Suprapubic skin (tissue), 4 donors: ENCODE measurements at regions not wholly inside any gene's neighbourhood (a gene's known extent, or its start where the extent isn't known, plus 50 kb on each side); places are given as distances from the start of the nearest gene placed in this dataset.
A peak's percentile ranks its signal among the peaks of the same experiment; 100 is the strongest.

ENCODE experiments used
- DNase-seq, 2 donors: peaks; one replicate each; pipeline ENCODE4 v3.0.0-alpha.2; 2019; ENCODE audit warnings: low spot score in 2 of 2
- H3K27ac ChIP-seq: fragments of 200-600 bp; sonication (generic); one replicate; pipeline ENCODE4 v1.5.1; 2019
- H3K27me3 ChIP-seq: fragments of 200-600 bp; sonication (generic); one replicate; pipeline ENCODE4 v1.5.1; 2019
- H3K36me3 ChIP-seq: fragments of 200-600 bp; sonication (generic); one replicate; pipeline ENCODE4 v1.5.1; 2019
- H3K4me1 ChIP-seq: fragments of 200-600 bp; sonication (generic); one replicate; pipeline ENCODE4 v1.5.1; 2019
- H3K4me3 ChIP-seq: fragments of 200-600 bp; sonication (generic); one replicate; pipeline ENCODE4 v1.5.1; 2019; ENCODE audit warnings: mild to moderate bottlenecking
- H3K9me3 ChIP-seq: fragments of 200-600 bp; sonication (generic); one replicate; pipeline ENCODE4 v1.5.1; 2019
- CTCF ChIP-seq, 2 donors: fragments of 200-600 bp in 1 of 2; fragments of 450-650 bp in 1 of 2; sonication (generic) in 1 of 2; IDR thresholded peaks; one replicate each; pipeline ENCODE4 v1.5.1; 2016 to 2019; ENCODE audit warnings: antibody characterized with exemption in 2 of 2, mild to moderate bottlenecking in 1 of 2, moderate library complexity in 1 of 2
- EP300 ChIP-seq: sonication (generic); formaldehyde crosslinking; IDR thresholded peaks from one replicate; pipeline ENCODE4 v1.6.1; 2017; ENCODE audit warnings: antibody characterized with exemption
- POLR2A ChIP-seq, 2 donors: fragments of 450-650 bp; IDR thresholded peaks; one replicate each; pipeline ENCODE4 v1.6.1; 2017; ENCODE audit warnings: antibody characterized with exemption in 2 of 2, mild to moderate bottlenecking in 2 of 2, moderate library complexity in 2 of 2
- POLR2AphosphoS5 ChIP-seq, 3 donors: sonication (generic); formaldehyde crosslinking; IDR thresholded peaks; one replicate each; pipeline ENCODE4 v1.6.1; 2017; ENCODE audit warnings: antibody characterized with exemption in 3 of 3
- WGBS: methylation state at CpG from one replicate; pipeline ENCODE4 v1.1.5; 2018; 5-methylcytosine and 5-hydroxymethylcytosine counted together

DNA sequence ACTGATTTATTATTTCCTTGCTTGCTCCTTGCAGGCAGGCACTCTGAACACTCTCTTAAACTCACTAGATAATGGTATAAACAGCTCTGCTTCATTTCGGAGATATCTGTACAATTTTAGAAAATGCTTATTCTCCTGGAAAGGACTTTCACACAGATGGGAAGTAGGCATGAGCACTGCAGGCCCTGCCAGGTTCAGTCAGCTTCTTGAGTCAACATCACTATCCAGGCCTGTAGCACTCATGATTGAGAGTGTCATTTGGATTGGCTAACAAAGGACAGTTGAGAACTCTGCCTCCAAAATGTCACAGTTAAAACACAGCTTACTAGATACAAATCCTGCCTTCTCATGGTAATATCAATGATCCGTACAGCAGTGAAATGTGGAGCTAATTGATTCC, 181.9 kb downstream of the CYYR1 start:
- DNase-seq: no peak
- H3K27me3 ChIP-seq: no peaks in the 10 kb centered on the region
- no peak overlapping the region for H3K4me3 ChIP-seq
- H3K27ac ChIP-seq: no peak overlapping the region
- no peaks in the 10 kb centered on the region for H3K36me3 ChIP-seq
- H3K9me3 ChIP-seq: no peaks in the 10 kb centered on the region
- WGBS: 67% methylated on average over 2 of the region's 2 CpGs
- H3K4me1 ChIP-seq: peaks cover 21% of the 10 kb centered on the region
- TF ChIP-seq EP300 (no peak), CTCF (IDR thresholded peaks at IDR 0.05) (no peak), POLR2AphosphoS5 (IDR thresholded peaks at IDR 0.05) (no peak), POLR2A (IDR thresholded peaks at IDR 0.05) (no peak)

DNA sequence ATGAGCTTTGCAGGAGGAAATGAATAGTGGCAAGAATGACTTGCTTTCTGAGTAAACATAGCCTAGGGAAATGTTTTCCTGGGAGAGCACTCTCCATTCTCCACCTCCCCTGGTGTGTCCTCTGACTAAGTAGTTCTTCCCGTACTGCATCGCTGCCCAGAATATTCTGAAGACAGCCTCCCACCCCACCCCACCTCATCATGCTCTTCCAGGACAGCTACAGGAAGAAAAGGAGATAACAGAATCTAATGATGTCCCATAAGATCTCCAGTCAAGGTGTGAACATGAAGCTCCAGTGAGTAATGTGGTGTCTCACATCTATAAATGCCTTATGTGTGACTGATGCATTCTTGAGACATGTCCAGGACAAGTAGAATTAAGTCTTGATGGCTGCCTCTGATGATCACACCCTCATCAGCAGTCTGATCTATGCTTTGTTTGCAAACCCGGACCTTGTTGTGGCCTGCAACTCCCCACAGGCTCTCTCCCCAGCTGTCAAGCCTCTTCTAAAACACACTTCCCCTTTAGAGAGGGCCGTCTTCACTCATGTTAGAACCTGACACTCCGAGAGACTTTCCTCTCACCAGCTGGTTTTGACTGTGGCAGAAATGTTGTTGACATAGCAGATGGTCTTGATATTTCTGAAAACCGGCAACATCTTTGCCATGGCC, 183.0 kb downstream of the CYYR1 start:
- H3K27me3 ChIP-seq: no peaks in the 10 kb centered on the region
- DNase-seq: no peak
- peaks cover 21% of the 10 kb centered on the region for H3K4me1 ChIP-seq
- H3K27ac ChIP-seq: peak overlapping the region; percentile 69
- TF ChIP-seq POLR2AphosphoS5 (IDR thresholded peaks at IDR 0.05) (no peak), CTCF (IDR thresholded peaks at IDR 0.05) (no peak), EP300 (no peak), POLR2A (IDR thresholded peaks at IDR 0.05) (no peak)
- no peaks in the 10 kb centered on the region for H3K9me3 ChIP-seq
- WGBS: 25% methylated on average over 6 of the region's 6 CpGs
- no peaks in the 10 kb centered on the region for H3K36me3 ChIP-seq
- no peak overlapping the region for H3K4me3 ChIP-seq

DNA sequence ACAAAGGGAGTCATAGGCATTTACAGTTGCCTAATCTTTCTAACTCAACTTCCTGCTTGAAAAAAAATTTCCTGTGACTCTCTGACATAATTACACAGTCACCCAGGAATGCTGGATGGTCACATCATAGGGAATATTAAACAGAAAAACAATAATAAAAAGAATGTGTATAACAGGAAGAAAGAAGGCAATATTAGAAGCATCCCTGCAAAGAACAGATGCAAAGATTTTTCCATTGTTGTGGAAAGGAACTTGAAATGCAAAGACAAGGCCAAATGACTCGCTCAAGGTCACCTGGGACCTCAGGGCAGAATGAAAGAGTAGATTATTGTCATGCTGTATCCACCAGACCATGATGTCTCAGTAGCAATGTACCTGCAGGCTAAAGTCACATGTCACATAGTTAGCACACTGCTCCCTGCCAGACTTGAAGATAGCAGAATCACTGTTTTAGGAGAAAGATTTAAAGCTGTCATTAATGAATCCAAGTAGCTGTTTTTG, 184.3 kb downstream of the CYYR1 start:
- Histone ChIP-seq H3K9me3 (no peaks in the 10 kb centered on the region), H3K4me1 (peaks cover 21% of the 10 kb centered on the region), H3K27me3 (no peaks in the 10 kb centered on the region), H3K4me3 (no peak overlapping the region), H3K36me3 (no peaks in the 10 kb centered on the region), H3K27ac (peak overlapping the region; percentile 69)
- WGBS: 72% methylated on average over 1 of the region's 1 CpG
- TF ChIP-seq POLR2A (IDR thresholded peaks at IDR 0.05): no peak
- TF ChIP-seq POLR2AphosphoS5 (IDR thresholded peaks at IDR 0.05): no peak
- no peak for TF ChIP-seq EP300
- no peak for TF ChIP-seq CTCF (IDR thresholded peaks at IDR 0.05)
- no peak for DNase-seq

- Histone ChIP-seq H3K4me3 (no peak overlapping the region), H3K4me1 (peaks cover 19% of the 10 kb centered on the region), H3K36me3 (no peaks in the 10 kb centered on the region), H3K27ac (no peak overlapping the region), H3K9me3 (no peaks in the 10 kb centered on the region), H3K27me3 (no peaks in the 10 kb centered on the region)
- 59% methylated on average over 3 of the region's 3 CpGs for WGBS
- DNase-seq: no peak
- TF ChIP-seq POLR2A (IDR thresholded peaks at IDR 0.05) (no peak), EP300 (no peak), CTCF (IDR thresholded peaks at IDR 0.05) (no peak), POLR2AphosphoS5 (IDR thresholded peaks at IDR 0.05) (no peak)
Observed at GRCh38 chr21:26385721-26386120, 187.4 kb downstream of the CYYR1 start.

GRCh38 chr21:26379561-26379960, 193.5 kb downstream of the CYYR1 start:
- no peak overlapping the region for H3K27ac ChIP-seq
- no peaks in the 10 kb centered on the region for H3K4me1 ChIP-seq
- no peak for DNase-seq
- TF ChIP-seq POLR2A (IDR thresholded peaks at IDR 0.05) (no peak), EP300 (no peak), CTCF (IDR thresholded peaks at IDR 0.05) (no peak), POLR2AphosphoS5 (IDR thresholded peaks at IDR 0.05) (no peak)
- H3K4me3 ChIP-seq: no peak overlapping the region
- H3K36me3 ChIP-seq: no peaks in the 10 kb centered on the region
- no peaks in the 10 kb centered on the region for H3K27me3 ChIP-seq
- H3K9me3 ChIP-seq: no peaks in the 10 kb centered on the region
